Endothelial cell of umbilical vein (primary cell): ENCODE measurements at regions not wholly inside any gene's neighbourhood (a gene's known extent, or its start where the extent isn't known, plus 50 kb on each side); places are given as distances from the start of the nearest gene placed in this dataset.

ENCODE experiments used
- BruUV-seq: library from RNA; stranded (reverse); fragments of 400-500 nt; replicated peaks from 2 replicates; lab custom pipeline; 2021; lab: Mats Ljungman, UMichigan
- CTCF ChIA-PET: fragments of 300-600, 350-600 bp; sonication (Branson Sonifier 250); formaldehyde crosslinking; loops from one replicate; lab custom pipeline; 2021; ENCODE audit warnings: antibody characterized with exemption, inconsistent platforms; lab: Charles Lee
- POLR2A ChIA-PET: fragments of 300-600, 350-600 bp; sonication (Branson Sonifier 250); formaldehyde crosslinking; loops from one replicate; lab custom pipeline; 2021; ENCODE audit warnings: antibody characterized with exemption, inconsistent platforms; lab: Charles Lee
- DNase-seq: peaks from one replicate; pipeline ENCODE4 v3.0.0-alpha.2; 2011; ENCODE audit warnings: low read depth, low spot score
- FAIRE-seq: peaks from 2 replicates; lab custom pipeline; 2011; peaks lifted over from hg19 to GRCh38; lab: Jason Lieb, UNC
- H2AFZ ChIP-seq: 2 replicates; pipeline ENCODE4 v1.6.0; 2012; ENCODE audit warnings: low read depth, low read length, control low read depth, inconsistent platforms
- H3K27ac ChIP-seq: 2 replicates; pipeline ENCODE4 v1.5.1; 2011; ENCODE audit warnings: low read depth, mild to moderate bottlenecking, control low read depth, low read length, moderate library complexity; ENCODE audit not compliant: insufficient read depth
- H3K27me3 ChIP-seq, 2 experiments: 2 replicates each; pipeline versions ENCODE4 v1.6.0 to v1.6.1; 2011; ENCODE audit warnings: low read length in 2 of 2, mixed read lengths in 1 of 2; ENCODE audit not compliant: control insufficient read depth in 2 of 2, insufficient read depth in 2 of 2
- H3K36me3 ChIP-seq, 2 experiments: 2 replicates in 1 of 2; 3 replicates in 1 of 2; pipeline ENCODE4 v1.5.1; 2011; ENCODE audit warnings: low read length in 2 of 2, mild to moderate bottlenecking in 1 of 2, moderate library complexity in 1 of 2; ENCODE audit not compliant: control insufficient read depth in 2 of 2, insufficient read depth in 2 of 2; ENCODE audit errors: extremely low read depth in 1 of 2
- H3K4me1 ChIP-seq: 3 replicates; pipeline ENCODE4 v1.5.1; 2011; ENCODE audit warnings: mild to moderate bottlenecking, low read length; ENCODE audit not compliant: control insufficient read depth, insufficient read depth; ENCODE audit errors: extremely low read depth
- H3K4me2 ChIP-seq: 2 replicates; pipeline ENCODE4 v1.6.1; 2011; ENCODE audit warnings: low read length, control low read depth, mixed read lengths; ENCODE audit not compliant: insufficient read depth
- H3K4me3 ChIP-seq, 3 experiments: fragments of 200-600 bp in 1 of 3; sonication (generic), shearing (Covaris generic) in 1 of 3; replicated peaks in 1 of 3; 2 replicates each; pipeline ENCODE4 v1.5.1; 2011 to 2016; ENCODE audit warnings: control low read depth in 3 of 3, low read length in 3 of 3, mild to moderate bottlenecking in 2 of 3, inconsistent platforms in 1 of 3, low read depth in 1 of 3, moderate library complexity in 1 of 3; ENCODE audit not compliant: insufficient read depth in 1 of 3
- H3K79me2 ChIP-seq: 2 replicates; pipeline ENCODE4 v1.6.0; 2012; ENCODE audit warnings: low read length, inconsistent platforms; ENCODE audit not compliant: control insufficient read depth, insufficient read depth
- H3K9ac ChIP-seq: replicated peaks from 2 replicates; pipeline ENCODE3; 2011; ENCODE audit warnings: low read length, control low read depth; ENCODE audit not compliant: insufficient read depth; ENCODE audit errors: extremely low read depth
- H3K9me1 ChIP-seq: replicated peaks from 3 replicates; pipeline ENCODE4 v1.6.0; 2011; ENCODE audit warnings: mild to moderate bottlenecking, low read length; ENCODE audit not compliant: control insufficient read depth, insufficient read depth; ENCODE audit errors: extremely low read depth
- H3K9me3 ChIP-seq: replicated peaks from 2 replicates; pipeline ENCODE4 v1.5.1; 2012; ENCODE audit warnings: low read length, inconsistent platforms; ENCODE audit not compliant: control insufficient read depth, insufficient read depth
- H4K20me1 ChIP-seq: replicated peaks from 2 replicates; pipeline ENCODE3; 2011; ENCODE audit warnings: mild to moderate bottlenecking, low read length; ENCODE audit not compliant: control insufficient read depth, insufficient read depth; ENCODE audit errors: extremely low read depth
- CTCF ChIP-seq, 2 donors: IDR thresholded peaks; 1 replicate in 1 of 2; 2 replicates in 1 of 2; pipeline ENCODE4 v1.5.1; 2011; ENCODE audit warnings: low read length in 2 of 2, mild to moderate bottlenecking in 2 of 2, moderate library complexity in 2 of 2, control low read depth in 1 of 2, inconsistent platforms in 1 of 2, low read depth in 1 of 2; ENCODE audit not compliant: insufficient read depth in 1 of 2; ENCODE audit errors: extremely low read depth in 1 of 2
- EZH2 ChIP-seq: IDR thresholded peaks from 2 replicates; pipeline ENCODE4 v1.6.1; 2012; ENCODE audit warnings: borderline replicate concordance, low read depth, mild to moderate bottlenecking, moderate library complexity, low read length, inconsistent platforms; ENCODE audit not compliant: severe bottlenecking
- FOS ChIP-seq: IDR thresholded peaks from 2 replicates; pipeline ENCODE4 v1.6.1; 2011; ENCODE audit warnings: mild to moderate bottlenecking, low read length, moderate library complexity, borderline replicate concordance; ENCODE audit not compliant: insufficient read depth
- GATA2 ChIP-seq: IDR thresholded peaks from 2 replicates; pipeline ENCODE4 v1.7.0; 2011; ENCODE audit warnings: low read depth, mild to moderate bottlenecking, moderate library complexity, mixed read lengths, low read length; ENCODE audit not compliant: insufficient read length, insufficient read depth
- JUN ChIP-seq: IDR thresholded peaks from 2 replicates; pipeline ENCODE4 v1.6.1; 2011; ENCODE audit warnings: borderline replicate concordance, low read depth; ENCODE audit not compliant: insufficient read length, insufficient read depth
- MYC ChIP-seq: IDR thresholded peaks from one replicate; pipeline ENCODE4 v1.6.1; 2011; ENCODE audit warnings: mild to moderate bottlenecking, low read depth, low read length
- POLR2A ChIP-seq: IDR thresholded peaks from 2 replicates; pipeline ENCODE4 v1.6.1; 2012; ENCODE audit warnings: low read depth, mild to moderate bottlenecking, control low read depth, low read length
- POLR2AphosphoS5 ChIP-seq: IDR thresholded peaks from 2 replicates; pipeline ENCODE4 v1.6.1; 2012; ENCODE audit warnings: low read depth, mild to moderate bottlenecking, control low read depth, low read length, moderate library complexity; ENCODE audit not compliant: insufficient read depth
- dilution Hi-C: fragments of 300-500 bp; cut with MboI; formaldehyde crosslinking; loops from one replicate; pipeline ENCODE4 v1.15.0; 2019; ENCODE audit warnings: low sequenced_read_pairs; ENCODE audit not compliant: extremely low pct_ligation_motif_present
- intact Hi-C: fragments of 100-400 bp; cut with micrococcal nuclease; formaldehyde crosslinking; loops from one replicate; pipeline ENCODE4 v1.10.0; 2022
- TF ChIP-seq, protein P1 (sequence below): IDR thresholded peaks from 2 replicates; pipeline ENCODE4 v1.6.1; 2011; ENCODE audit not compliant: insufficient read depth, insufficient read length

GRCh38 chr1:81654657-81655056 is 146.1 kb upstream of the ADGRL2 start:
- no peak overlapping the region for H3K9ac ChIP-seq
- H3K9me3 ChIP-seq, result no peaks in the 10 kb centered on the region
- no peak for TF ChIP-seq POLR2AphosphoS5
- TF ChIP-seq, protein P1, sequence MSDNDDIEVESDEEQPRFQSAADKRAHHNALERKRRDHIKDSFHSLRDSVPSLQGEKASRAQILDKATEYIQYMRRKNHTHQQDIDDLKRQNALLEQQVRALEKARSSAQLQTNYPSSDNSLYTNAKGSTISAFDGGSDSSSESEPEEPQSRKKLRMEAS, result no peak
- no peak for TF ChIP-seq EZH2
- no peak for TF ChIP-seq POLR2A
- no peak for TF ChIP-seq CTCF (IDR thresholded peaks at IDR 0.05; ENCODE audit: extremely low read depth in 1 of 2, insufficient read depth in 1 of 2, low read depth in 1 of 2, low read length in 2 of 2)
- TF ChIP-seq MYC, result no peak
- FAIRE-seq, result no peak
- dilution Hi-C loops, result no loop called here
- H3K36me3 ChIP-seq, result no peaks in the 10 kb centered on the region
- no peaks in the 10 kb centered on the region for H3K27me3 ChIP-seq
- no peaks in the 10 kb centered on the region for H3K9me1 ChIP-seq
- no peaks in the 10 kb centered on the region for H3K4me1 ChIP-seq
- no peak overlapping the region for H3K27ac ChIP-seq
- no peaks in the 10 kb centered on the region for H4K20me1 ChIP-seq
- no TSS peak for BruUV-seq
- ChIA-PET POLR2A (no interaction called here), CTCF (no interaction called here)
- intact Hi-C loops, result no loop called here
- H2AFZ ChIP-seq, result no peak overlapping the region
- no peak for DNase-seq
- H3K4me3 ChIP-seq, result no peak overlapping the region
- no peak overlapping the region for H3K4me2 ChIP-seq
- no peaks in the 10 kb centered on the region for H3K79me2 ChIP-seq

DNA sequence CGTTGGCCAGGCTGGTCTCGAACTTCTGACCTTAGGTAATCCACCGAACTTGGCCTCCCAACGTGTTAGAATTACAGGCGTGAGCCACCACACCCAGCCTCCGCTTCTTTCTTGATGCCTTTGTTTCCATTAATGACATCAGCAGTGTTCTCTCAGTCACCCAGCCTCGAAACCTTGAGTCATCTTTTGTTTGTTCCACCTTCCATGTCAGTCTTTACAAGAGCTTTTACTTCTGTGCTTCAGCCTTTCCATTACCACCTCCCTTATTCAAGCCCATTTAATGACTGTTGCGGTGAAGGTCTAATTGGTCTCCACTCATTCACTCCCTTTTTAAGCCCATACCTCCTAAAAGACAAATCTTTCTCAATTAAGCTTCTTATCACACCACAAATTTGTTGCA is 146.6 kb upstream of the ADGRL2 start:
- intact Hi-C loops, result no loop called here
- H3K4me3 ChIP-seq, result no peak overlapping the region
- H4K20me1 ChIP-seq, result no peaks in the 10 kb centered on the region
- dilution Hi-C loops, result no loop called here
- POLR2A ChIA-PET, result no interaction called here
- no TSS peak for BruUV-seq
- H3K27me3 ChIP-seq, result no peaks in the 10 kb centered on the region
- no peak overlapping the region for H2AFZ ChIP-seq
- H3K9me3 ChIP-seq, result no peaks in the 10 kb centered on the region
- H3K9me1 ChIP-seq, result no peaks in the 10 kb centered on the region
- H3K36me3 ChIP-seq, result no peaks in the 10 kb centered on the region
- no peaks in the 10 kb centered on the region for H3K4me1 ChIP-seq
- no peak for FAIRE-seq
- no peak for DNase-seq
- no peak overlapping the region for H3K9ac ChIP-seq
- no peak for TF ChIP-seq POLR2A
- no peak for TF ChIP-seq JUN
- TF ChIP-seq CTCF (IDR thresholded peaks at IDR 0.05; ENCODE audit: extremely low read depth in 1 of 2, insufficient read depth in 1 of 2, low read depth in 1 of 2, low read length in 2 of 2), result no peak
- TF ChIP-seq FOS, result no peak
- TF ChIP-seq MYC, result no peak
- no peak for TF ChIP-seq POLR2AphosphoS5
- no peak for TF ChIP-seq EZH2
- TF ChIP-seq, protein P1, result no peak
- no peak for TF ChIP-seq GATA2
- H3K4me2 ChIP-seq, result no peak overlapping the region
- CTCF ChIA-PET, result no interaction called here
- no peak overlapping the region for H3K27ac ChIP-seq
- H3K79me2 ChIP-seq, result no peaks in the 10 kb centered on the region
